ENCODE measurements at regions not wholly inside any gene's neighbourhood (a gene's known extent, or its start where the extent isn't known, plus 50 kb on each side); places are given as distances from the start of the nearest gene placed in this dataset.

GRCh38 chr5:78705826-78706225, 57.3 kb upstream of the LHFPL2 start:
- TF ChIP-seq POLR2A (IDR thresholded peaks at IDR 0.05) (no peak), CTCF (IDR thresholded peaks at IDR 0.05) (no peak)

Measured in lower leg skin (tissue), 3 donors.